NT2/D1 (cell line): ENCODE measurements at regions not wholly inside any gene's neighbourhood (a gene's known extent, or its start where the extent isn't known, plus 50 kb on each side); places are given as distances from the start of the nearest gene placed in this dataset.

Experiments
- YY1 ChIP-seq: IDR thresholded peaks from 2 replicates; pipeline ENCODE4 v1.6.1; 2011; ENCODE audit not compliant: insufficient read length, insufficient read depth
- ZNF274 ChIP-seq: IDR thresholded peaks from 2 replicates; pipeline ENCODE4 v1.6.1; 2011; ENCODE audit warnings: mild to moderate bottlenecking, low read depth, low read length

GRCh38 chr5:91532281-91532680 lies 149.2 kb upstream of the ARRDC3 start:
- TF ChIP-seq YY1 = no peak
- TF ChIP-seq ZNF274 = no peak
